Effector memory CD8-positive, alpha-beta T cell (primary cell): ENCODE measurements at regions not wholly inside any gene's neighbourhood (a gene's known extent, or its start where the extent isn't known, plus 50 kb on each side); places are given as distances from the start of the nearest gene placed in this dataset.
"Not testable (repeated sequence)": the region's sequence is repeated elsewhere in the genome, so short reads cannot be mapped to it uniquely, and the experiment has no call there.

Experiments used
- ATAC-seq: fragments of 150-1000 bp; cut with Tn5 transposase; replicated peaks from 2 replicates; pipeline ENCODE4 v1.10.0; 2021; ENCODE audit warnings: mild to moderate bottlenecking, moderate library complexity
- DNase-seq, 3 experiments: peaks; one replicate each; pipeline ENCODE4 v3.0.0; 2021
- H3K27ac Mint-ChIP-seq, 2 donors: one replicate each; pipeline ENCODE4 v1.8.0; 2022; ENCODE audit warnings: mild to moderate bottlenecking in 2 of 2, mixed read lengths in 2 of 2, moderate library complexity in 2 of 2
- H3K27me3 Mint-ChIP-seq, 2 donors: one replicate each; pipeline ENCODE4 v1.8.0; 2022; ENCODE audit warnings: mixed read lengths in 2 of 2
- H3K36me3 Mint-ChIP-seq: one replicate; pipeline ENCODE4 v1.8.0; 2022; ENCODE audit warnings: mild to moderate bottlenecking, moderate library complexity, mixed read lengths; ENCODE audit not compliant: insufficient read depth
- H3K4me1 Mint-ChIP-seq, 2 donors: one replicate each; pipeline ENCODE4 v1.8.0; 2022; ENCODE audit warnings: low read depth in 2 of 2, mixed read lengths in 2 of 2
- H3K4me3 Mint-ChIP-seq, 2 donors: one replicate each; pipeline ENCODE4 v1.8.0; 2022; ENCODE audit warnings: mild to moderate bottlenecking in 2 of 2, mixed read lengths in 2 of 2, moderate library complexity in 2 of 2
- H3K9me3 Mint-ChIP-seq, 2 donors: one replicate each; pipeline ENCODE4 v1.8.0; 2022; ENCODE audit warnings: mixed read lengths in 2 of 2

DNA sequence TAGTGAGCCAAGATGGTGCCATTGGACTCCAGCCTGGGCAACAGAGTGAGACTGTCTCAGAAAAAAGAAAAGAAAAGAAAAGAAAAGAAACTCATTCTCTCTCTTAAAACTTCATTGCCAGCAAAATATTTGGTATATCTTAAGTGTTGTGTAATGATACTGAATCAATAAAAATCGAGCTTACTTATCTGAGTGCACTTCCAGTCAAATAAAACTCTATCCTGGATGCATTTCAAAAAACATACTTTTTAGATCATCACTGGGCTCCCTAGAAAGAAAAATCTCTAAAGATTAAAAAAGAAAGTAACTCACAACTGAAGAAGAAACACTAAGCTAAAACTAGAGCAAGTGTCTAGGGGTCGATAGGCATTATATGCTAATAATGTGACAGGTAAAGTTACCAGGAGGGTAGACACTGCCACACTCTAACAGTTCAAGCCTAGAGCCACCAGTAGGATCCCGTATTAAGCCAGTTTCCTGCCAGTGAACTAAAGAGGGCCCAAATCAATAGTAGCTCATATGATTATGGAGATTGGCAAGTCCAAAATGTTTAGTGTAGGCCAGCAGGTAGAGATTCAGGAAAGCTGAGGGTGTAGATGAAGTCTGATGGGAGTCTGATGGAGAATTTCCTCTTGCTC, 242.1 kb upstream of the CYRIA start:
- H3K27me3 Mint-ChIP-seq, result no peaks in the 10 kb centered on the region
- no peak overlapping the region for H3K4me3 Mint-ChIP-seq
- H3K27ac Mint-ChIP-seq, result no peak overlapping the region
- no peak for DNase-seq
- no peaks in the 10 kb centered on the region for H3K4me1 Mint-ChIP-seq
- no peaks in the 10 kb centered on the region for H3K36me3 Mint-ChIP-seq
- no peak for ATAC-seq
- peaks cover 3 to 6% of the 10 kb centered on the region in 2 donors for H3K9me3 Mint-ChIP-seq

DNA sequence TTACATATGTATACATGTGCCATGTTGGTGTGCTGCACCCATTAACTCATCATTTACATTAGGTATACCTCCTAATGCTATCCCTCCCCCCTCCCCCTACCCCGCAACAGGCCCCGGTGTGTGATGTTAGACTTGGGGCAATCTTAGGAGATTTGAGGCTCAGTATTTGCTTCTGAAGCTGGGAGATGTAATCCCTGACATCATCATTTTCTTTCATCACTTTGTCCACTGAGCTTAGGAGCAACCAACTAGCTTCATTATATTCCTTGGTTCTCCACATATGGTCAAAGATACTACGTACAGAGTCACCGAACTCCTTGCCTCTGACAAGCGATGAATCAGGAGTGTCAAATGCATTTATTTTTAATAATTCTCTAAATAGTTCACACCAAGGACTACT, 239.7 kb upstream of the CYRIA start:
- H3K27ac Mint-ChIP-seq, H3K4me3 Mint-ChIP-seq, DNase-seq, H3K27me3 Mint-ChIP-seq, H3K9me3 Mint-ChIP-seq, ATAC-seq, H3K4me1 Mint-ChIP-seq, H3K36me3 Mint-ChIP-seq: not testable (repeated sequence)

DNA sequence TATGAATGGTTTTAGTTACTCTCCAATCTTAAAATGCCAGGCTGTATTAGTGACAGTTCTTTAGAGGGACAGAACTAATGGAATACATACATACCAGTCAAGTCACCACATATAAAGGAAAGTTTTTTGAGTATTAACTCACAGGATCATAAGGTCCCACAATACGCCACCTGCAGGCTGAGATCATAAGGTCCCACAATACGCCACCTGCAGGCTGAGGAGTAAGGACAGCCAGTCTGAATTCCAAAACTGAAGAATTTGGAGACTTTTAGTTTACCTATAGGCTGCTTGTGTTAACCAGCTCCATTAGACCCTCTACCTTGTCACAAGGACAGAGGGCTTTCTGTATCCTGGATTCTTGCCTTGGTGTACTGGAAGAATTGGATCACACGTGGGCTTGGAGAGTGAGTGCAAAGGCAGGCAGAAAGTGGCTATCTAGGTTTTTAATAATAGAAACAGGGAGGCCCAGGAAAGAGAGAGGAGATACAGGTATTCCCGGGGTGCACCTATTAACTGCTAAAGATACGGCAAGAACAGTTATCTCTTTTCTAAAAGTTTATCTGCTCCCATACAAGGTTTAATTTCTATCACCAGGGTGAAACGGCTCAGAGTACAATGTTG, 234.9 kb upstream of the CYRIA start:
- Mint-ChIP-seq H3K9me3 (peaks cover 0 to 2% of the 10 kb centered on the region in 2 donors), H3K4me3 (no peak overlapping the region), H3K27me3 (no peaks in the 10 kb centered on the region), H3K27ac (no peak overlapping the region), H3K4me1 (no peaks in the 10 kb centered on the region), H3K36me3 (no peaks in the 10 kb centered on the region)
- DNase-seq (no peak), ATAC-seq (no peak)

DNA sequence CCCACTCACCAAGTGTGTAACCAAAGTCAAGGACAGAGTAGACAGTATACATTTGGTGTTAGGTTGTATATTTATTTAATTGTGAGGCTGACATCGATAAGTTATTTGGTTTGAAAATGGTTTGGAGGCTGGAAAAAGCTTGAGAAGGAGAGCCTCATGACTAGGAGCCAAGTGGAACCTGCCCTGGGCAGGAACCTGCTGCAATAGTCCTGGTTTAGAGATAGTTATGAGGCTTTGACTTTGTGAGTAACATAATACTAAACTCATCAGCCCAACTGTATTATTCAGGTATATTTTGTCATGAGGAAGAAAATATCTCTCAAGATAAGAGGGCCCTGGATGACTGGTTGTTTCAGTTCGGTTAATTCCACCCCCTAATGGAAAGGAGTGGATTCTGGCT, 234.3 kb upstream of the CYRIA start:
- Mint-ChIP-seq H3K27me3 (no peaks in the 10 kb centered on the region), H3K36me3 (no peaks in the 10 kb centered on the region), H3K4me3 (no peak overlapping the region), H3K27ac (no peak overlapping the region), H3K4me1 (no peaks in the 10 kb centered on the region), H3K9me3 (peaks cover 0 to 2% of the 10 kb centered on the region in 2 donors)
- ATAC-seq (no peak), DNase-seq (no peak)

DNA sequence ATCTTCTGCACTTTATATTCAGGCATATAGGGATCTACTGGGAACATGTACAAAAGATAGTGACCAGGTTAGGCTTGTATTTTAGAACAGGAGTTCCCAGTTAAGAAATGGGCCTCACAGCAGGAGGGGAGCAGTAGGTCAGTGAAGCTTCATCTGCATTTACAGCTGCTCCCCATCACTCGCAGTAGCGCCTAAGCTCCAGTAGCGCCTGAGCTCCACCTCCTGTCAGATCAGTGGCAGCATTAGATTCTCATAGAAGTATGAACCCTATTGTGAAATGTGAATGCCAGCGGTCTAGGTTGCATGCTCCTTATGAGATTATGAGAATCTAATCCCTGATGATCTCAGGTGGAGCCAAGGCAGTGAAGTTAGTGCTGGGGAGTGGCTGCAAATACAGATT, 224.4 kb upstream of the CYRIA start:
- ATAC-seq (no peak), DNase-seq (no peak)
- no peaks in the 10 kb centered on the region for H3K27me3 Mint-ChIP-seq
- no peak overlapping the region for H3K4me3 Mint-ChIP-seq
- H3K27ac Mint-ChIP-seq, result no peak overlapping the region
- H3K9me3 Mint-ChIP-seq, result no peaks in the 10 kb centered on the region
- no peaks in the 10 kb centered on the region for H3K4me1 Mint-ChIP-seq
- no peaks in the 10 kb centered on the region for H3K36me3 Mint-ChIP-seq

DNA sequence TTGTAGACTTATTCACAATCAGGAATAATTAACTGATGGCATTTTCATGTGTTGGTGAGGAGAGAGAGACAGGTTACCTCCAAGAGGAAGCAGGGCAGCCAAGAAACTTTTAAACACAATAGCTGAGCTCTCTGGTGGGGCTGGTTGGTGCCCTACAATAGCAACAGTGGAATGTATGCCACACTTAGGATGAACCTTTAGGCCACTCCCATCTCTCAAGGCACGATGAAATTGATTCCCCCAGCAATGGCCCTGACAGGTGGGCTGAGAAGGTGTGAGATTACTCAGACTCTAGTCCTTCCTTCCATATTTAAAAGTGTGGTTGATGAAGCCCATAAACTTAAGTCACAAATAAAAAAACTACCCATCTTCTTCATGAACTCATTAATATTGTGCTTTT, 219.4 kb upstream of the CYRIA start:
- Mint-ChIP-seq H3K27me3 (no peaks in the 10 kb centered on the region), H3K27ac (no peak overlapping the region), H3K9me3 (peaks cover 0 to 2% of the 10 kb centered on the region in 2 donors), H3K4me1 (no peaks in the 10 kb centered on the region), H3K36me3 (peaks cover 3% of the 10 kb centered on the region), H3K4me3 (no peak overlapping the region)
- DNase-seq (no peak), ATAC-seq (no peak)

DNA sequence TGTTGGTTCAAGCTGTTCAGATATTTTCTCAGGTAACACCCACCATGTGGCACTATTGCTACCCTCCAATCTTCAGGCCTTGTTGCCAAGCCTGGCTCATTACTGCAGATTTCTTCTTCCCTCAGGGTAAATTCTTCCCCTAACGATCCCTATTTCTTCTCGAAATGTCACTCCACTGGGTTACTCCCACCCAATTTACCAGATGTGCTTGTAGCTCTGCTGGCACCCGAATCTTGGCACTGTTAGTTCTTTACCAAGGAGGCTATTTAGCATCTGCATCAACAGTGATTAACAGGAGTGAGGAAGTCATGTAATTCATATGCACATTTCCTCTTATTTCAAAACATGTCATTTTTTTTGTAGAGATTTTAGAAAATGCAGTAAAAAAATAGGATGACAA, 217.1 kb upstream of the CYRIA start:
- H3K4me3 Mint-ChIP-seq, result no peak overlapping the region
- H3K4me1 Mint-ChIP-seq, result no peaks in the 10 kb centered on the region
- H3K9me3 Mint-ChIP-seq, result peaks cover 0 to 2% of the 10 kb centered on the region in 2 donors

DNA sequence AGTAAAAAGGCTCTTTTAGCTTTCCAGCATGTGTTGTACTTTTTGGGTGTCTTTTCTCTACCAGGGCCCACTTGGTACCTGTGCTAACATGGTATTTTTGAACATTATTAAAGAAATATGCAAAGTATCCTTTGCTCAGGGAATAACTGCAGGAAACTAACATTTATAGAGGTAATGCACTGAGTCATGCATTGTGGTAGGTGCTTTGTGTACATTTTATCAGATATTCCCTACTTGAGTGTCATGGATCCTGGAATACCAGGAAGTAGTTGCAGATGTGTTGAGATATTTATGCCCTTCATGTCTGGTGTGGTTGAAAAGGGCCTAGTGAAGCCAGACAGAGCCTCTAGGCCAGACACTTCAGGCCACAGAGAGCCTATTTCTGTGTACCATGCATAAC, 215.5 kb upstream of the CYRIA start:
- Mint-ChIP-seq H3K4me3 (no peak overlapping the region), H3K36me3 (peaks cover 3% of the 10 kb centered on the region), H3K4me1 (no peaks in the 10 kb centered on the region), H3K27me3 (no peaks in the 10 kb centered on the region), H3K9me3 (peaks cover 0 to 3% of the 10 kb centered on the region in 2 donors), H3K27ac (no peak overlapping the region)
- DNase-seq (no peak), ATAC-seq (no peak)

More for the DNA sequence above, 217.1 kb upstream of the CYRIA start:
- Mint-ChIP-seq H3K36me3 (peaks cover 3% of the 10 kb centered on the region), H3K27me3 (no peaks in the 10 kb centered on the region), H3K27ac (no peak overlapping the region)
- DNase-seq, result no peak
- ATAC-seq, result no peak

DNA sequence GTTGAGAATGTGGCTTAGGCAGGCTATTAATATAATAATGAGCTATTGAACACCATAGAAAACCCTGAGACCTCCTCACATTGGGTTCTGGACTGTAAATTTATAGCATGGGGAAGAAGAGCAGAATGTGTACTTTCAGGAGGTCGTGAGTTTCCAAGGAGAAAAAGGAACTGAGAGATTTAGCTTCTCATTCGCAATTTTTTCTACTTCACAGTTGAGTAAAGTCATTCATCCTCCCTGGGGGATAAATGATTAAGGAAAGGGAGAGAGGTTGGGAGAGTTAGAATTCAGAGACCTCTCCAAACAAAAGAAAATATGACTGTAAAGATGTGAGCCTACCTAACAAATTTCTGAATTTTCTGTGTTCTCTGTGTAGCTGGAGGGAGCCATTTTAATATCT, 205.8 kb upstream of the CYRIA start:
- H3K9me3 Mint-ChIP-seq, result peaks cover 0 to 6% of the 10 kb centered on the region in 2 donors
- no peak overlapping the region for H3K27ac Mint-ChIP-seq
- no peak for ATAC-seq
- H3K36me3 Mint-ChIP-seq, result no peaks in the 10 kb centered on the region
- H3K4me3 Mint-ChIP-seq, result no peak overlapping the region
- no peaks in the 10 kb centered on the region for H3K4me1 Mint-ChIP-seq
- no peak for DNase-seq
- H3K27me3 Mint-ChIP-seq, result no peaks in the 10 kb centered on the region

DNA sequence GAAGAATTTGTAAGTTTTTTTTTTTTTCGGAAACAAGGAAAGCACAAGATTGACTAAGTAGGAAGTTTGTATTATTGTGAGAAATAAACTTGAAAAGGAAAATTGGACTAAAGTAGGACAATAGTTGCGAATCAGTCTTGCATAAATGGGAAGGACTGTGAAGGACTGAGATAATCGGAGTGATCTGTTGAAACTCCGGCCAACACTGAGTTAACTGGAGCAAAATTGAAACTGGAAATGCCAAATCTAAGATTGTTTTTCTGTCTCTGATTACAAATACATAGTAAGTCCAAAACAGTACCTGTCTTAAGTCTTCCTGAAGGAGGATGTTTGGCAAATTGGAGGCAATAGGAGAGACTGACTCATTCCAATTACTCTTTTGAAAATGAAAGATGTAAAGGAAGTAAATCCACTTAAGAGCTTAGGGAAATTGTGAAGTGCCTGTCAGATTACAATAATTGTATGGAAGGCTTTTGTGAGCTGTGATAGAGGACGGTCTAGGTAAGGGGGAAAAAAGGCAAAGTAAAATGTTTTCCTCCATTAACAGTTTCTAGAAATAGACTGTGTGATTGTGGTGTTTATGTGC, 204.9 kb upstream of the CYRIA start:
- H3K36me3 Mint-ChIP-seq, result no peaks in the 10 kb centered on the region
- H3K9me3 Mint-ChIP-seq, result peaks cover 0 to 5% of the 10 kb centered on the region in 2 donors
- no peak overlapping the region for H3K4me3 Mint-ChIP-seq
- no peaks in the 10 kb centered on the region for H3K27me3 Mint-ChIP-seq
- H3K27ac Mint-ChIP-seq, result no peak overlapping the region
- no peak for ATAC-seq
- no peak for DNase-seq
- H3K4me1 Mint-ChIP-seq, result no peaks in the 10 kb centered on the region

DNA sequence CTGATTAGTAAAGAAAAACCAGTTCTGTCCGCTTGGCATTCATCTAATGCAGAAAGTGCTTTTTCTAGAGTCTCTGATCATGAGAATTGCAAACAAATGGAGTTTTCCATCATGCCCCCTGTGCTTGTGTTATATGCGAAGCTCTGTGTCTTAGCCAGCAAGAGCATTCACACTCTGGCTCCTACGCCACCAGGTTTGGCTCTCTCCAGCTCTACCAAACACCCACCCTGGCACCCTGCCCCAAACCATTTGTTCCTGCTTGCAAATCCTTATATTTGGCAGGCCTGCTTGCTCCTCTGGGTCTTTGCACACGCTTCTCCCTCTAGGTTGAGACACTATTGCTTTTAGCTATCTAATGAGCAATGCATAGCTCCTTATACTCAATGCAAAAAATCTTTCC, 204.1 kb upstream of the CYRIA start:
- no peaks in the 10 kb centered on the region for H3K36me3 Mint-ChIP-seq
- H3K27me3 Mint-ChIP-seq, result no peaks in the 10 kb centered on the region
- H3K4me1 Mint-ChIP-seq, result no peaks in the 10 kb centered on the region
- peaks cover 0 to 4% of the 10 kb centered on the region in 2 donors for H3K9me3 Mint-ChIP-seq
- H3K4me3 Mint-ChIP-seq, result no peak overlapping the region
- no peak overlapping the region for H3K27ac Mint-ChIP-seq
- ATAC-seq, result no peak
- DNase-seq, result no peak

DNA sequence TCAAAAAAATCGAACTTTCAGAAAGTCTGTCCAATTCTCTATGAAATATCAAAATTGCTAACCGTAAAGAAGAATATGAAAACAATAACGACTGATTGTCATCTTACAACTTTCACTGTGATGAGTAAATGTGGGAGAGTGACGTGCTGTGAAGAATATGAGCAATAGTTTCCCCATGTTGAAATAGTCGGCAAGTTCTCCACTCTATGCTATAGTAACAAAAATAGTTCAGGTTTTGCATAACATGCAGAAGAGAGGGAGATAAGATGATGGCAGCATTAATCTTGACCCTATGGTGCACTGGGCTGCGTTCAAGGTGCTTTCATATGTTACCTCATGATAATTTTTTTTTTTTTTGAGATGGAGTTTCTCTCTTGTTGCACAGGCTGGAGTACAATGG, 196.8 kb upstream of the CYRIA start:
- Mint-ChIP-seq H3K36me3 (no peaks in the 10 kb centered on the region), H3K27ac (no peak overlapping the region), H3K9me3 (peaks cover 2 to 6% of the 10 kb centered on the region in 2 donors), H3K4me3 (no peak overlapping the region), H3K27me3 (no peaks in the 10 kb centered on the region), H3K4me1 (no peaks in the 10 kb centered on the region)
- ATAC-seq (no peak), DNase-seq (no peak)

DNA sequence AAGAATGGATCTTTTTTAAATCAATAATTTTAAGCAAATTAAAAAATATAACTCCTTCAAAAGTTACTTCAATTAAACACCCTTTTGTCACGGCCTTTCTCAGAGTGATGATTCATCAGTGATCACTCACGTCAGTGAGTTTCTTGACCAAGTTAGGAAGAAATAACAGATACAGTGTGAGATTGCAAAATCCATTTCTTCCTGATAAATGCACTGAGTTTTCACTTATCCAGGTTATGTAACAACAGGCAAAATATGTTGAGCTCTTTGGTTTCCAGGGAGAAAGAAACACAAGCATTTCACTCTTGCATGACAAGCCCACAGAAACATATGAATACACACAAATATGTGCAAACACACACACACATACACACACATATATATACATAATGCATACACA, 195.9 kb upstream of the CYRIA start:
- Mint-ChIP-seq H3K27me3 (no peaks in the 10 kb centered on the region), H3K9me3 (peaks cover 2 to 6% of the 10 kb centered on the region in 2 donors), H3K4me1 (no peaks in the 10 kb centered on the region), H3K36me3 (no peaks in the 10 kb centered on the region), H3K4me3 (no peak overlapping the region), H3K27ac (no peak overlapping the region)
- no peak for DNase-seq
- ATAC-seq, result no peak

DNA sequence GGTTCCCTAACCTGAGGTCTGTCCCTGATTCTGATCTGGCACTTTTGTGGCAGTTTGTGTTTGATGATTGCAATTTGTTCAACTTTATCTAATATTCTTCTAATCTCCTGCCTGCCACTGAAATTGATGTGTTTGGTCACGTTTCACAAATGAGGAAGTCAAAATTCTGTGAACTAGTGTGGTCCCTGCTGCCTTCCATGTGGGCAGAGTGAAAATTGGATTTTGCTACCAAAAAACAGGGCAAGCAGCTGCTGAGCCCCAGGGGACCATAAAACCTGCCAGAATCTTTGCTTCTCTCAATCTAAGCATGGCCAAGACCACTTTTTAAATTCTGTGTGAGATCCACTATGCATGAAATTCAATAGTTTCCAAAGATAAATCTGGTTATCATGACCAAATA, 195.5 kb upstream of the CYRIA start:
- H3K4me3 Mint-ChIP-seq, result no peak overlapping the region
- no peak for DNase-seq
- H3K4me1 Mint-ChIP-seq, result no peaks in the 10 kb centered on the region
- peaks cover 2 to 6% of the 10 kb centered on the region in 2 donors for H3K9me3 Mint-ChIP-seq
- no peaks in the 10 kb centered on the region for H3K27me3 Mint-ChIP-seq
- no peak for ATAC-seq
- H3K36me3 Mint-ChIP-seq, result no peaks in the 10 kb centered on the region
- H3K27ac Mint-ChIP-seq, result no peak overlapping the region
